ENCODE measurements at regions not wholly inside any gene's neighbourhood (a gene's known extent, or its start where the extent isn't known, plus 50 kb on each side); places are given as distances from the start of the nearest gene placed in this dataset.

- no peak for TF ChIP-seq CTCF (IDR thresholded peaks at IDR 0.05; ENCODE audit: insufficient read depth, low read depth, low read length, missing control alignments)
Measured at GRCh38 chr3:152516216-152516615, 247.5 kb downstream of the MBNL1 start.

GRCh38 chr3:152517502-152517901 lies 248.8 kb downstream of the MBNL1 start:
- no peak for TF ChIP-seq CTCF (IDR thresholded peaks at IDR 0.05; ENCODE audit: insufficient read depth, low read depth, low read length, missing control alignments)
- no peak overlapping the region for H3K4me3 ChIP-seq (ENCODE audit: low read depth, low read length)
- DNase-seq (ENCODE audit: low read depth): no peak

More at GRCh38 chr3:152516216-152516615, 247.5 kb downstream of the MBNL1 start:
- no peak for DNase-seq (ENCODE audit: low read depth)
- H3K4me3 ChIP-seq (ENCODE audit: low read depth, low read length): no peak overlapping the region

GRCh38 chr3:152518346-152518745 lies 249.6 kb downstream of the MBNL1 start:
- TF ChIP-seq CTCF (IDR thresholded peaks at IDR 0.05; ENCODE audit: insufficient read depth, low read depth, low read length, missing control alignments): no peak
- peak; percentile 43 for DNase-seq (ENCODE audit: low read depth)
- no peak overlapping the region for H3K4me3 ChIP-seq (ENCODE audit: low read depth, low read length)

GRCh38 chr3:152519376-152519775 lies 250.6 kb downstream of the MBNL1 start:
- peak; percentile 51 for DNase-seq (ENCODE audit: low read depth)
- no peak overlapping the region for H3K4me3 ChIP-seq (ENCODE audit: low read depth, low read length)
- TF ChIP-seq CTCF (IDR thresholded peaks at IDR 0.05; ENCODE audit: insufficient read depth, low read depth, low read length, missing control alignments): no peak

- TF ChIP-seq CTCF (IDR thresholded peaks at IDR 0.05; ENCODE audit: insufficient read depth, low read depth, low read length, missing control alignments): no peak
- H3K4me3 ChIP-seq (ENCODE audit: low read depth, low read length): no peak overlapping the region
- DNase-seq (ENCODE audit: low read depth): no peak
Measured at GRCh38 chr3:152522036-152522435, 253.3 kb downstream of the MBNL1 start.

- no peak overlapping the region for H3K4me3 ChIP-seq (ENCODE audit: low read depth, low read length)
- peak; percentile 79 for DNase-seq (ENCODE audit: low read depth)
- peak; percentile 68 for TF ChIP-seq CTCF (IDR thresholded peaks at IDR 0.05; ENCODE audit: insufficient read depth, low read depth, low read length, missing control alignments)
Measured at GRCh38 chr3:152524198-152525140, 255.7 kb downstream of the MBNL1 start.
